ENCODE measurements at regions not wholly inside any gene's neighbourhood (a gene's known extent, or its start where the extent isn't known, plus 50 kb on each side); places are given as distances from the start of the nearest gene placed in this dataset.

- no peaks in the 10 kb centered on the region for H4K20me1 ChIP-seq (ENCODE audit: insufficient read depth, low read length)
- H3K27me3 ChIP-seq (ENCODE audit: insufficient read depth, low read length): no peaks in the 10 kb centered on the region; the same call in 1 of the 2 replicates
- H3K9me2 ChIP-seq (ENCODE audit: low read depth, low read length): no peaks in the 10 kb centered on the region
- H3K4me1 ChIP-seq (ENCODE audit: insufficient read depth, low read length, severe bottlenecking): no peaks in the 10 kb centered on the region
- no peak overlapping the region for H3K4me3 ChIP-seq (ENCODE audit: low read depth, low read length, poor library complexity, severe bottlenecking)
- H3K4me2 ChIP-seq (ENCODE audit: low read length): no peak overlapping the region
- no peaks in the 10 kb centered on the region for H3F3A ChIP-seq (ENCODE audit: insufficient read depth, low read length)
- TF ChIP-seq CTCF (IDR thresholded peaks at IDR 0.05; ENCODE audit: low read length): no peak
- no peak for TF ChIP-seq EZH2 (IDR thresholded peaks at IDR 0.05; ENCODE audit: borderline replicate concordance, low read length)
- no peaks in the 10 kb centered on the region for H3K9me3 ChIP-seq (ENCODE audit: low read length)
- no peak overlapping the region for H3K27ac ChIP-seq (ENCODE audit: low read depth, low read length, poor library complexity, severe bottlenecking)
- H3K9ac ChIP-seq (ENCODE audit: low read length): no peak overlapping the region
- H2AFZ ChIP-seq (ENCODE audit: low read length): no peak overlapping the region
- no peaks in the 10 kb centered on the region for H3K79me2 ChIP-seq (ENCODE audit: insufficient read depth, low read length)
- H3K36me3 ChIP-seq (ENCODE audit: insufficient read depth, low read length): no peaks in the 10 kb centered on the region
These were observed 143.1 kb upstream of the SDK2 start for GRCh38 chr17:73787076-73788059.

DNA sequence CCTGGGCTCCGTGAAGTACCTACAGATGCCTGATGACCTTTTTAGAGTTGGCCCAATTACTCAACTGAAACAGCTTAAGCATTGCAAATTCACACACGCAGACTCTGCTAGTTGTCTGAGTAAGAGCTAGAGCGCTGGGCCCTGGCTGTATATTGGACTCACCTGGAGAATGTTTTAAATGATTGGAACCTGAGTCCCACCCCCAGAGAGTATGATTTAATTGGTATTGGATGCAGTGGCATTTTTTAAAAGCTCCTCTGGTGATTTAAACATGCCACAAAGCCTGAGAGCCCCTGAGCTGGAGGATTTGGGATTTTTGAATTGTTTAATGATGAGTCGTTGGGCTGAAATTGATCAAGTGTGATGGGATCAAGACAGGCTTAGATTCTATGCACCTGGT lies 143.9 kb upstream of the SDK2 start:
- Histone ChIP-seq H4K20me1 (ENCODE audit: insufficient read depth, low read length) (no peaks in the 10 kb centered on the region), H3K9me3 (ENCODE audit: low read length) (no peaks in the 10 kb centered on the region), H3K27me3 (ENCODE audit: insufficient read depth, low read length) (no peaks in the 10 kb centered on the region; the same call in 1 of the 2 replicates), H3K4me1 (ENCODE audit: insufficient read depth, low read length, severe bottlenecking) (no peaks in the 10 kb centered on the region), H2AFZ (ENCODE audit: low read length) (no peak overlapping the region), H3K4me2 (ENCODE audit: low read length) (no peak overlapping the region), H3K9ac (ENCODE audit: low read length) (no peak overlapping the region), H3K4me3 (ENCODE audit: low read depth, low read length, poor library complexity, severe bottlenecking) (no peak overlapping the region), H3K9me2 (ENCODE audit: low read depth, low read length) (no peaks in the 10 kb centered on the region), H3K27ac (ENCODE audit: low read depth, low read length, poor library complexity, severe bottlenecking) (no peak overlapping the region), H3K36me3 (ENCODE audit: insufficient read depth, low read length) (no peaks in the 10 kb centered on the region), H3K79me2 (ENCODE audit: insufficient read depth, low read length) (no peaks in the 10 kb centered on the region), H3F3A (ENCODE audit: insufficient read depth, low read length) (no peaks in the 10 kb centered on the region)
- TF ChIP-seq EZH2 (IDR thresholded peaks at IDR 0.05; ENCODE audit: borderline replicate concordance, low read length): no peak

GRCh38 chr17:73791121-73791520 lies 146.9 kb upstream of the SDK2 start:
- Histone ChIP-seq H3K4me1 (ENCODE audit: insufficient read depth, low read length, severe bottlenecking) (no peaks in the 10 kb centered on the region), H3K9me3 (ENCODE audit: low read length) (no peaks in the 10 kb centered on the region), H3K36me3 (ENCODE audit: insufficient read depth, low read length) (no peaks in the 10 kb centered on the region), H3K27ac (ENCODE audit: low read depth, low read length, poor library complexity, severe bottlenecking) (no peak overlapping the region), H3K79me2 (ENCODE audit: insufficient read depth, low read length) (no peaks in the 10 kb centered on the region), H3K4me3 (ENCODE audit: low read depth, low read length, poor library complexity, severe bottlenecking) (no peak overlapping the region), H4K20me1 (ENCODE audit: insufficient read depth, low read length) (no peaks in the 10 kb centered on the region), H3K4me2 (ENCODE audit: low read length) (no peak overlapping the region), H3F3A (ENCODE audit: insufficient read depth, low read length) (no peaks in the 10 kb centered on the region), H3K27me3 (ENCODE audit: insufficient read depth, low read length) (no peaks in the 10 kb centered on the region; the same call in 1 of the 2 replicates), H3K9me2 (ENCODE audit: low read depth, low read length) (no peaks in the 10 kb centered on the region), H2AFZ (ENCODE audit: low read length) (no peak overlapping the region), H3K9ac (ENCODE audit: low read length) (no peak overlapping the region)
- TF ChIP-seq CTCF (IDR thresholded peaks at IDR 0.05; ENCODE audit: low read length): no peak
- TF ChIP-seq EZH2 (IDR thresholded peaks at IDR 0.05; ENCODE audit: borderline replicate concordance, low read length): no peak

Data from OCI-LY1 (cell line).